Stomach (tissue), 8 donors: ENCODE measurements at regions not wholly inside any gene's neighbourhood (a gene's known extent, or its start where the extent isn't known, plus 50 kb on each side); places are given as distances from the start of the nearest gene placed in this dataset.
A peak's percentile ranks its signal among the peaks of the same experiment; 100 is the strongest.

Experiments used
- DNase-seq, 2 donors: peaks; one replicate each; pipeline versions ENCODE4 v3.0.0 to v3.0.0-alpha.2; 2013 to 2019
- H3K27ac ChIP-seq, 5 donors: fragments of 200-600 bp in 4 of 5; sonication (generic) in 4 of 5; one replicate each; pipeline ENCODE4 v1.5.1; 2013 to 2019; ENCODE audit warnings: mild to moderate bottlenecking in 1 of 5, moderate library complexity in 1 of 5
- H3K27me3 ChIP-seq, 3 donors: fragments of 200-600 bp; sonication (generic); one replicate each; pipeline ENCODE4 v1.5.1; 2017 to 2019; ENCODE audit warnings: mixed run types in 1 of 3
- H3K36me3 ChIP-seq, 4 donors: fragments of 200-600 bp; sonication (generic); 1 replicate in 3 of 4; 2 replicates in 1 of 4; pipeline ENCODE4 v1.5.1; 2016 to 2019
- H3K4me1 ChIP-seq, 4 donors: fragments of 200-600 bp; sonication (generic); one replicate each; pipeline ENCODE4 v1.5.1; 2016 to 2019
- H3K4me3 ChIP-seq, 4 donors: fragments of 200-600 bp; sonication (generic) in 3 of 4; one replicate each; pipeline ENCODE4 v1.5.1; 2016 to 2019; ENCODE audit warnings: mild to moderate bottlenecking in 1 of 4
- H3K9me3 ChIP-seq, 4 donors: fragments of 200-600 bp; sonication (generic); one replicate each; pipeline ENCODE4 v1.5.1; 2016 to 2019
- EP300 ChIP-seq: sonication (generic); formaldehyde crosslinking; IDR thresholded peaks from one replicate; pipeline ENCODE4 v1.6.1; 2017; ENCODE audit warnings: antibody characterized with exemption
- POLR2A ChIP-seq, 4 donors: fragments of 450-650 bp; IDR thresholded peaks; one replicate each; pipeline ENCODE4 v1.6.1; 2016; ENCODE audit warnings: antibody characterized with exemption in 4 of 4, control low read depth in 2 of 4, mild to moderate bottlenecking in 1 of 4, moderate library complexity in 1 of 4
- POLR2AphosphoS5 ChIP-seq, 3 donors: sonication (generic); formaldehyde crosslinking; IDR thresholded peaks; one replicate each; pipeline ENCODE4 v1.6.1; 2016; ENCODE audit warnings: antibody characterized with exemption in 3 of 3
- WGBS, 5 donors: extraction: QIAGEN DNeasy Blood & Tissue Kit in 3 of 5; methylation state at CpG; one replicate each; pipeline versions ENCODE4 v1.1.5 to v1.1.7; 2013 to 2018; 5-methylcytosine and 5-hydroxymethylcytosine counted together
- intact Hi-C: fragments of 100-400 bp; cut with DNase I; formaldehyde crosslinking; loops from one replicate; pipeline ENCODE4 v1.15.1; 2023; ENCODE audit warnings: low total_unique reads
- TF ChIP-seq, protein P1 (sequence below), 7 experiments: fragments of 450-650 bp in 4 of 7; fragments of 200-600 bp in 3 of 7; sonication (generic) in 3 of 7; IDR thresholded peaks; one replicate each; pipeline ENCODE4 v1.5.1; 2016 to 2019; ENCODE audit warnings: antibody characterized with exemption in 7 of 7, control low read depth in 2 of 7, mild to moderate bottlenecking in 1 of 7
- donor health status: healthy with polysubstance abuse.
- donor health status: Bipolar disorder and iron deficiency.
- donor health status: healthy.

DNA sequence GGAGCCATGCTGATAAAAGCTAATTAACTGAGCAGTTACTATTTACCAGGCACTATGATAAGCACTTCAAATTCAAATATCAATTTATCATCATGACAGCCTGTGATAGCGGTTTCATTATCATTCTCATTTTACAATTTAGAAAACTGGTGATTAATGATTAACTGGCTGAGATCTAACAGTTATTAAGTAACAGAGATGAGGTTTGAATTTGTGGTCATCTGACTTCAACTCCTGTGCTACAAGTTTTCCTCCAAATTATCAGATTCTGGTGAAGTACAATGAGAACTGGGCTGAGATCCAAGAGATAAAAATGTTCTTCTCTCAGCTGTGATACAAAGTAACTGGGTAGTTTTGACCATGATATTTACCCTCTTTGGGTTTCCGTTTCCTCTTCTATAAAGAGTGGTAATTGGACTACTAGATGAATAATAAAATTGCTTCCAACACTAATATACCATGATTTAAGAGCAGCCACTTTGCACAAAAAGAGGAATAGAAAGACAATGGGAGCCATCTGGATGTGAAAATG, 74.5 kb upstream of the CCNG1 start:
- H3K36me3 ChIP-seq, result no peaks in the 10 kb centered on the region
- DNase-seq, result peak in 1 of 2 donors; percentile 24
- 26 to 41% (median 33%) methylated on average over 2 of the region's 2 CpGs for WGBS, 5 donors
- H3K4me1 ChIP-seq, result peaks cover 0 to 9% (median 3%) of the 10 kb centered on the region in 4 donors
- no peak overlapping the region for H3K27ac ChIP-seq
- TF ChIP-seq POLR2AphosphoS5 (IDR thresholded peaks at IDR 0.05) (no peak), POLR2A (IDR thresholded peaks at IDR 0.05) (no peak), EP300 (no peak)
- TF ChIP-seq, protein P1, sequence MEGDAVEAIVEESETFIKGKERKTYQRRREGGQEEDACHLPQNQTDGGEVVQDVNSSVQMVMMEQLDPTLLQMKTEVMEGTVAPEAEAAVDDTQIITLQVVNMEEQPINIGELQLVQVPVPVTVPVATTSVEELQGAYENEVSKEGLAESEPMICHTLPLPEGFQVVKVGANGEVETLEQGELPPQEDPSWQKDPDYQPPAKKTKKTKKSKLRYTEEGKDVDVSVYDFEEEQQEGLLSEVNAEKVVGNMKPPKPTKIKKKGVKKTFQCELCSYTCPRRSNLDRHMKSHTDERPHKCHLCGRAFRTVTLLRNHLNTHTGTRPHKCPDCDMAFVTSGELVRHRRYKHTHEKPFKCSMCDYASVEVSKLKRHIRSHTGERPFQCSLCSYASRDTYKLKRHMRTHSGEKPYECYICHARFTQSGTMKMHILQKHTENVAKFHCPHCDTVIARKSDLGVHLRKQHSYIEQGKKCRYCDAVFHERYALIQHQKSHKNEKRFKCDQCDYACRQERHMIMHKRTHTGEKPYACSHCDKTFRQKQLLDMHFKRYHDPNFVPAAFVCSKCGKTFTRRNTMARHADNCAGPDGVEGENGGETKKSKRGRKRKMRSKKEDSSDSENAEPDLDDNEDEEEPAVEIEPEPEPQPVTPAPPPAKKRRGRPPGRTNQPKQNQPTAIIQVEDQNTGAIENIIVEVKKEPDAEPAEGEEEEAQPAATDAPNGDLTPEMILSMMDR (IDR thresholded peaks at IDR 0.05), result no peak
- intact Hi-C loops, result no loop called here
- no peak overlapping the region for H3K4me3 ChIP-seq
- H3K27me3 ChIP-seq, result no peaks in the 10 kb centered on the region
- H3K9me3 ChIP-seq, result no peaks in the 10 kb centered on the region

- Histone ChIP-seq H3K27me3 (no peaks in the 10 kb centered on the region), H3K36me3 (no peaks in the 10 kb centered on the region)
Observed at GRCh38 chr5:163363389-163363788, 74.0 kb upstream of the CCNG1 start.

GRCh38 chr5:163366757-163367156, 70.6 kb upstream of the CCNG1 start:
- Histone ChIP-seq H3K27ac (no peak overlapping the region), H3K4me3 (no peak overlapping the region), H3K36me3 (no peaks in the 10 kb centered on the region), H3K27me3 (no peaks in the 10 kb centered on the region), H3K9me3 (no peaks in the 10 kb centered on the region), H3K4me1 (peaks cover 0 to 9% (median 3%) of the 10 kb centered on the region in 4 donors)
- no peak for DNase-seq
- intact Hi-C loops, result no loop called here
- no peak for TF ChIP-seq POLR2AphosphoS5 (IDR thresholded peaks at IDR 0.05)
- no peak for TF ChIP-seq EP300
- TF ChIP-seq, protein P1 (IDR thresholded peaks at IDR 0.05), result no peak
- TF ChIP-seq POLR2A (IDR thresholded peaks at IDR 0.05), result no peak

More at GRCh38 chr5:163363389-163363788, 74.0 kb upstream of the CCNG1 start:
- Histone ChIP-seq H3K27ac (no peak overlapping the region), H3K4me3 (no peak overlapping the region), H3K9me3 (no peaks in the 10 kb centered on the region), H3K4me1 (peaks cover 0 to 9% (median 3%) of the 10 kb centered on the region in 4 donors)
- intact Hi-C loops, result no loop called here
- TF ChIP-seq POLR2A (IDR thresholded peaks at IDR 0.05), result no peak
- TF ChIP-seq, protein P1 (IDR thresholded peaks at IDR 0.05), result no peak
- TF ChIP-seq EP300, result no peak
- no peak for TF ChIP-seq POLR2AphosphoS5 (IDR thresholded peaks at IDR 0.05)
- 53 to 77% (median 62%) methylated on average over 1 of the region's 1 CpG for WGBS, 5 donors
- no peak for DNase-seq

- Histone ChIP-seq H3K4me1 (no peaks in the 10 kb centered on the region), H3K36me3 (no peaks in the 10 kb centered on the region), H3K27ac (no peak overlapping the region), H3K9me3 (no peaks in the 10 kb centered on the region), H3K27me3 (no peaks in the 10 kb centered on the region), H3K4me3 (no peak overlapping the region)
- intact Hi-C loops, result no loop called here
- DNase-seq, result no peak
- TF ChIP-seq POLR2A (IDR thresholded peaks at IDR 0.05) (no peak), POLR2AphosphoS5 (IDR thresholded peaks at IDR 0.05) (no peak), EP300 (no peak)
- TF ChIP-seq, protein P1 (IDR thresholded peaks at IDR 0.05), result no peak
- WGBS, 5 donors, result 30 to 43% (median 31%) methylated on average over 1 of the region's 1 CpG
Observed at GRCh38 chr5:163369776-163370385, 67.5 kb upstream of the CCNG1 start.
